Activated CD4-positive, alpha-beta T cell treated with anti-CD3 and anti-CD28 coated beads, Interleukin-2, amount 50 U/mL, for 24 hours (primary cell): ENCODE measurements at regions not wholly inside any gene's neighbourhood (a gene's known extent, or its start where the extent isn't known, plus 50 kb on each side); places are given as distances from the start of the nearest gene placed in this dataset.
A peak's percentile ranks its signal among the peaks of the same experiment; 100 is the strongest.

ENCODE experiments used
- DNase-seq, 2 donors: peaks; one replicate each; pipeline ENCODE4 v3.0.0-alpha.2; 2020; ENCODE audit warnings: low read depth in 1 of 2, low spot score in 1 of 2

DNA sequence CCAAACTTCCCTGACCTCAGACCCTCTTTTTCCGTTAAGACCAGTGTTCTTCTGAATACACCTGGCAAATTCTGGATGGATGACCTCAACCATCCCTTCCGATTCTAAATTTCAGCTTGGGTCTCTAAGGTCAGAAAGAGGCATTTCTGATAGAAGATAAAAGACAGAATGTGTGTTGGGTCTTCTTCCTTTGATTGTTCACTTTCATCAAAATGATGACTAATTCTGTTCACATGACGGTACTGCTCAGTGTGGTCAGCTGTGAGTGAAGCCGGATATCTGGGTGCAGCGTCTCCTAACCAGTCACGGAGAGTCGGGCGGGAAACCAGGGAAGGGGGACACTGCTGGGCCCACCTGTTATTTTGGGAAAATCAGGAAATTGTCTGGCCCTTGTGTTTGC is 151.6 kb upstream of the NAV2 start:
- DNase-seq, result no peak

GRCh38 chr11:19560156-19560555 is 152.5 kb upstream of the NAV2 start:
- DNase-seq, result no peak

GRCh38 chr11:19559746-19560145 is 152.9 kb upstream of the NAV2 start:
- DNase-seq, result no peak

DNA sequence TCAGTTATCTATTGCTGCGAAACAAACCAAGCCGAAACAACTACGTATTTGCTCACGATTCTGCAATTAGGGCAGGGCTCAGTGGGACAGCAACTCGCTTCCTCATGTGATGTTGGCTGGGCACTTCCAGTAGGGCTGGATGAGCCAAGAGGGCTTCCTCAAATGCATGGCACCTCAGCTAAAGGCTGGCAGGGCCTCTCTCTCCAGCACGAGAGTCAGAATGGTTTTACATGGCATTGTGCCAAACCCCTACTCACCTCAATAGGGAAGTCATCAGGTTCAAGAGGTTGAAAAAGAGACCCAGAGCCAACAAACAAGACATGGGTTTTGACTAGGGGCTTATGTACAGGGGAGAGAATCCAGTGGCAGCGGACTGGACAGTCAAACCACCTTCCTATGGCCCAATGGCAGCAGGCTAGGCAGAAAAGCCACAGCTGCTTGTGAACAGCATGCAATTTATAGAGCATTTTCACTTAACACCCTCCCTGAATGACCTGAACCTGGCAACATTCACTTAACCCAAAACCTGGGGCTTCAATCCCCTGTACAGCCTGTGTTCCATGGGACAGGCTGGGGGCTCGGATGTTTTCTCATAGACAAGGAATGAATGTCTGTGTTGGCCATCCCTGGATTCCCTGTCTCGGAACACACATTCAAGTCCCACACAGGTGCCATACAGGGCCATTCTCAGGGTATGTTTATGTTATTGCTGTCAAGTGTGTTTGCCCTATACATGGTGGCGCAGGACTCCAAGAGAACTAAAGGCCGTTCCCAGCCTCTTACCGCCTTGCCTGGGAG is 154.2 kb upstream of the NAV2 start:
- no peak for DNase-seq

GRCh38 chr11:19557720-19558140 is 154.9 kb upstream of the NAV2 start:
- DNase-seq, result peak; percentile 33 to 38

DNA sequence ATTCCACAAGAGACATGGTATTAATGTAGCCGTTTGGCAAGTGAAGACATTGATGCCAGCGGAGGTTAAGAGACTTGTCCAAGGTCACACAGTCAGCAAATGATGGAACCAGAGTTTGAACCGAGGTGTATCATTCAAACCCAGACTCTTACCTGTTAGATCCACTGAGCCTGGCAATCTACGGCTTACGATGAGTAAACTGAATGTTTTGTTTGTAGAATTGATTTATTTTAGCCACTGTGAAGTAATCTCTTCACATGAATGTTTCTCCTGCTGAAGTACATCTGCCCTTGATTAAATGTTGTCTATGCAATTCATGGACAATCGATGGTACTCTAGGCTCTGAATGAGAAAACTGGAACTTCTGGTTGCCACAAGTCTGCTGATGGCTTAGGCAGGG is 155.5 kb upstream of the NAV2 start:
- DNase-seq, result no peak

GRCh38 chr11:19555266-19555665 is 157.4 kb upstream of the NAV2 start:
- no peak for DNase-seq

- peak; percentile 49 to 67 for DNase-seq
Observed at GRCh38 chr11:19553683-19554333, 158.8 kb upstream of the NAV2 start.

GRCh38 chr11:19552656-19553260 is 159.9 kb upstream of the NAV2 start:
- DNase-seq, result no peak

- no peak for DNase-seq
Observed at GRCh38 chr11:19552161-19552560, 160.5 kb upstream of the NAV2 start.

DNA sequence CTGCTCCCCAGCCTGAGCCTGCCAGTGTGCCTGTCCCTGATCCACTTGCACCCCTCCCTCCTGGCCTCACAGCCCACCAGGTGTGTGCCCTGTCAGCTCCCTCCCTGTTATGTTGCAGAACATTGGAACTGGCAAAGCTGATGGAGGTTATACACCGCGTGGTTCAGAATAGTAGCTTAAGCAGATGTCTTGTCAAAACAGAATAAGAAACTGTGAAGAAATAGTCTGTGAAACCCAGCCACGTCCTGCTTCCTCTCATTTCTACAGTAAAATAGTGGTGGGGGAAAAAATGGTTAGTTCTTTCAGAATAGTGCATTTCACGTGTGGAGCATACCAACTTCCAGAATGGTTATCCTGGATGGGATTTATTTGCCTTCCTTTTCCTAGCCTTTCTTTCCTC is 161.2 kb upstream of the NAV2 start:
- DNase-seq, result no peak

DNA sequence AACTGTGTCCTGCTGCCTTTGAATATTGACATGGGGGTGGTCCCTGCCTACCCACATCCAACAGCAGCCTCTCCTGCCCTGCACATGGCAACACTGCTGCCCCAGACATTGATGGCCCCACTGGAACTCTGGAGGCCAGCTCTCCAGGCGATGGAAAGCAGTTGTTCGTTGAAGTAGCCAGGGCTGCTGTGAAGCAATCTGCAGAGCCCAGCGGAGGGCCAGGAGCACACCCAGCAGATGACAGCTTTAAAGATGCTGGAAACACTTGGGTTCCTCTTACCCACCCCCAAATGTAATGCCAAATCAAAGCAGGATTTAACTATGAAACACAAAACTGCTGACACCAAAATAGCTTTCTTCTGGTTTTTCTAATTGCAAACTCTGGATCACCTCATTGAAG is 165.6 kb upstream of the NAV2 start:
- no peak for DNase-seq

- no peak for DNase-seq
Observed at GRCh38 chr11:19546325-19546724, 166.3 kb upstream of the NAV2 start.

GRCh38 chr11:19541521-19542049 is 171.1 kb upstream of the NAV2 start:
- no peak for DNase-seq

GRCh38 chr11:19539861-19540260 is 172.8 kb upstream of the NAV2 start:
- DNase-seq, result no peak

DNA sequence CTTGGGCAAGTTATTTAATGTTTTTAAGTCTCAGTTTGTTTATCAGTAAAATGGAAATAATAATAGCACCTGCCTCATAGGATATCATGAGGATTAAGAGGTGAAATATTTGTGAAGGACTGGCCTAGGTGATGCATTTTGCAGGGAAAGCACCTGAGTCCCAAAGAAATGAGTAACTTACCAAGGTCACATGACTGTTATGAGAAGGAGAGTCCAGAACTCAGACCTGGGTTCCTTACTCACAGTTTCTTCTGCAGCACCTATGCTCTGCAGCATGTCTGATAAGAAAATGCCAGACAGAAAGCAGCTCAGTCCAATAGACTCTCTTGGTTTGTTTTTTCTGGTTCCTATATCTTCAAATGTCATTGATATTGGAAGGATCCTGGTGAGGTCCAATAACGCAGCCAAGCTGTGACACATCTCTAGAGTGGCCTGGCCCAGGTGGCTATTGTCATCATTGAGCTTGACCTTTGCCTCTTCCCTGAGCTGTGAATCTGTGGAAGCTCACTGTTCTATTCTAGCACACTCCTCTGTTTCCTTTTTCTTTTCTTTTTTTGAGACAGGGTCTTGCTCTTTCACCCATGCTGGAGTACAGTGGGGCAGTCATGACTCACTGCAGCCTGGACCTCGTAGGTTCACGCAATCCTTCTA is 174.7 kb upstream of the NAV2 start:
- no peak for DNase-seq

GRCh38 chr11:19536131-19536530 is 176.5 kb upstream of the NAV2 start:
- DNase-seq, result no peak

DNA sequence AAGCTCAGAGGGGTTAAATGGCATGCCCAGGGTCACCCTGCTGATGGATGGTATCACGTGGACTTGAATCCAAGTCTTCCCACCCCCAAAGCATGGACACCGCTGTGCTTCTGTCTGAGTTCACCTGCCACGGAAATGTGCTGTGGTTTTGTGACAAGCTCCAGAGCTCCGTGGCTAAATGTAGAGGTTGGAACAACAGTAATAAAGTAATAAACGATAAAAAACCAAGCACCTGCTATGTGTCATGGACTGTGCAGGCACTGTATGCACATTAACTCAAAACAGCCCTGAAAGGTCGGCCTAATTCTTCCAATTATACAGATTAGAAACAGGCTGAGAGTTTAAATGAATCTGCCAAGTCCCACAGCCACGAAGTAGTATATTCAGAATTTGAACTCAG is 182.1 kb upstream of the NAV2 start:
- no peak for DNase-seq

GRCh38 chr11:19526119-19526518 is 186.5 kb upstream of the NAV2 start:
- DNase-seq, result no peak

DNA sequence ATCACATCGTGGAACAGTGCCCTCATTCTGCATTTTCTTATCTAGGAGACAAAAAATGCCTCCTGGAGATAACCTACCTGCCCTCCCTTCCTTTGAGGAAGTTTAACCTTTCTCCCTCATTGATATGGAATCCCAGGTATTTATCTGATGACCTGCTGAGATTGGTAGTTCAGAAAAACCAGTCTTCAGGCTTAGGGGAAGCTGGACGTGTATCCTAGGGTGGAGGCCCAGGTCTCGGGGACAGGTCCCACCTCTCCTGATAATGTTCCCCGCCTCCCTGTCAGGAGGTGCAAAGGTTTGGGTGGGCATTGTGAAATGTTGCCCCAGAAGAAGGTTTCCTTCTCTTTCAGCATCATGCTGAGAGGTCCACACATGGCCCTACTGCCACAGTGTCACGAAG is 186.9 kb upstream of the NAV2 start:
- no peak for DNase-seq

DNA sequence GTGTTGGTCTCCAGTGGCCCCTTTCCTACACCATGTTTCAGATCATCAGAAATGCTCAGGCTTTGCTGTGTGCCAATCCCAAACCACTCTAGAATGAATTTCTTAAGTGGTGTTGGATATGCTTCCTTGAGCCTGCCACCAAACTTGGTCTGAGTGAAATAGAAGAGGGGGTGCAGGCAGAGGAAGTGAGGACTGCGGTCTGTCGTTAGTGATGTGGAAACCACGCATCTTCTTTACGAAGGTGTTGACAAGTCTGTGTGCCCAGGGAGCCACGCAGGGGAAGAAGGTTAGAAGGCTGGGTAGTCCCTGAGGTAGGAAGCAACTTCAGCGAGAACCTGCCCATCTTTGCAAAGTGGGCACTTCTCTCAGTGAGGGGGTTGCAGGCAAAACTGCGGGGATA is 187.4 kb upstream of the NAV2 start:
- DNase-seq, result no peak
